GM12891 (cell line): ENCODE measurements at regions not wholly inside any gene's neighbourhood (a gene's known extent, or its start where the extent isn't known, plus 50 kb on each side); places are given as distances from the start of the nearest gene placed in this dataset.

Experiments used
- POLR2A ChIP-seq: IDR thresholded peaks from 2 replicates; pipeline ENCODE4 v1.6.1; 2011; ENCODE audit warnings: low read depth, low read length, control low read depth
- POLR2AphosphoS5 ChIP-seq: IDR thresholded peaks from 2 replicates; pipeline ENCODE4 v1.6.1; 2011; ENCODE audit warnings: low read depth, low read length, control low read depth
- POU2F2 ChIP-seq: IDR thresholded peaks from 2 replicates; pipeline ENCODE4 v1.6.1; 2011; ENCODE audit warnings: low read depth, mild to moderate bottlenecking, control low read depth, low read length, moderate library complexity
- SPI1 ChIP-seq: IDR thresholded peaks from 2 replicates; pipeline ENCODE4 v1.6.1; 2011; ENCODE audit warnings: low read depth, low read length, control low read depth
- TAF1 ChIP-seq: IDR thresholded peaks from 2 replicates; pipeline ENCODE4 v1.6.1; 2011; ENCODE audit warnings: low read depth, low read length, control low read depth

GRCh38 chr3:190790185-190790584 lies 72.3 kb downstream of the GMNC start:
- TF ChIP-seq TAF1 (no peak), POLR2AphosphoS5 (no peak), POLR2A (no peak), POU2F2 (no peak), SPI1 (no peak)
